ENCODE measurements at regions not wholly inside any gene's neighbourhood (a gene's known extent, or its start where the extent isn't known, plus 50 kb on each side); places are given as distances from the start of the nearest gene placed in this dataset.

DNA sequence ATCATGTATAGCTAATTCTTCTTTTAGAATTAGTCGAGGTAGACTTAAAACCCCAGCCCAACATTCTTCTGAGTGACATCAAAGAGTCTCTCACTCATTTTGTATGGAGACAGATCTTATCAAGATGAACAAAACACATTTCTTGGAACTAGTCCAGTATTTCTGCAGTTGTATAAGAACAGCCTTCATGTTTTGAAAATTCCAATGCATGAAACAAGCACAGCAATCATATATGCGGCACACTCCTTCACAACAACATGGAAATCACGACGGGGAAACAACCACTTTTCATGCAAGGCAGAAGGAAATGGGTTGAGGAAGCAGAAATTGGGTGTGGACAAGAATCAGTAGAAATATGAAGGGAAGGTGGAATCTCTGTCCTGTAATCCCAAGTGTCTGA is 113.8 kb downstream of the PLK2 start:
- Histone ChIP-seq H3K9ac (ENCODE audit: low read length) (no peak overlapping the region), H3K79me2 (ENCODE audit: insufficient read depth, low read length) (no peaks in the 10 kb centered on the region), H3K27me3 (ENCODE audit: insufficient read depth, low read length) (no peaks in the 10 kb centered on the region), H3K4me3 (ENCODE audit: low read depth, low read length, poor library complexity, severe bottlenecking) (no peak overlapping the region), H3K27ac (ENCODE audit: low read depth, low read length, poor library complexity, severe bottlenecking) (no peak overlapping the region), H3F3A (ENCODE audit: insufficient read depth, low read length) (no peaks in the 10 kb centered on the region), H3K9me3 (ENCODE audit: low read length) (no peaks in the 10 kb centered on the region), H2AFZ (ENCODE audit: low read length) (no peak overlapping the region), H4K20me1 (ENCODE audit: insufficient read depth, low read length) (no peaks in the 10 kb centered on the region), H3K9me2 (ENCODE audit: low read depth, low read length) (no peaks in the 10 kb centered on the region), H3K36me3 (ENCODE audit: insufficient read depth, low read length) (no peaks in the 10 kb centered on the region), H3K4me1 (ENCODE audit: insufficient read depth, low read length, severe bottlenecking) (no peaks in the 10 kb centered on the region), H3K4me2 (ENCODE audit: low read length) (no peak overlapping the region)
- TF ChIP-seq CTCF (IDR thresholded peaks at IDR 0.05; ENCODE audit: low read length) (no peak), EZH2 (IDR thresholded peaks at IDR 0.05; ENCODE audit: borderline replicate concordance, low read length) (no peak)

GRCh38 chr5:58341476-58341875 is 118.4 kb downstream of the PLK2 start:
- no peak overlapping the region for H3K4me2 ChIP-seq (ENCODE audit: low read length)
- H3K9me3 ChIP-seq (ENCODE audit: low read length): no peaks in the 10 kb centered on the region
- H3F3A ChIP-seq (ENCODE audit: insufficient read depth, low read length): no peaks in the 10 kb centered on the region
- TF ChIP-seq CTCF (IDR thresholded peaks at IDR 0.05; ENCODE audit: low read length): no peak
- no peaks in the 10 kb centered on the region for H3K79me2 ChIP-seq (ENCODE audit: insufficient read depth, low read length)
- no peaks in the 10 kb centered on the region for H3K9me2 ChIP-seq (ENCODE audit: low read depth, low read length)
- no peak overlapping the region for H2AFZ ChIP-seq (ENCODE audit: low read length)
- no peak overlapping the region for H3K9ac ChIP-seq (ENCODE audit: low read length)
- H3K36me3 ChIP-seq (ENCODE audit: insufficient read depth, low read length): no peaks in the 10 kb centered on the region
- H3K27me3 ChIP-seq (ENCODE audit: insufficient read depth, low read length): no peaks in the 10 kb centered on the region
- no peaks in the 10 kb centered on the region for H4K20me1 ChIP-seq (ENCODE audit: insufficient read depth, low read length)
- no peaks in the 10 kb centered on the region for H3K4me1 ChIP-seq (ENCODE audit: insufficient read depth, low read length, severe bottlenecking)
- H3K27ac ChIP-seq (ENCODE audit: low read depth, low read length, poor library complexity, severe bottlenecking): no peak overlapping the region
- H3K4me3 ChIP-seq (ENCODE audit: low read depth, low read length, poor library complexity, severe bottlenecking): no peak overlapping the region

DNA sequence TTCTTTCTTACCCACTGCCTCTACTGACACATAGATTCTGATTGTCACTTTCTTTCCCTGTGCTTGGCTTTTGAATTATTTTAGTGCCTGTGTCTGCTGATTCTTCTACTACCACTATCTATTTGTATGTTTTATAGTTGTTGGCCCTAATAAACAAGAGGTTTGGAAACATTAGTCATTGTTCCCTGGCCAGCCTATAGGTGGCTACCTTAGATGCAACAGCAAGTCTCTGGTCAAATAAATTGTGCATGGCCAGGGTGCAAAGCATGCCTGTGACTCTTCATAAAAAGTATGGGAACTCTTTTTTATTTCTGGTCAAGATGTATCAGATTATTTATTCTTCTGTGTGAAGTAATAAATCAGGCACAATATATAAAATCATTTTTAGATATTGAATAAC is 124.4 kb downstream of the PLK2 start:
- H3K9ac ChIP-seq (ENCODE audit: low read length): no peak overlapping the region
- H3K4me2 ChIP-seq (ENCODE audit: low read length): no peak overlapping the region
- no peak overlapping the region for H2AFZ ChIP-seq (ENCODE audit: low read length)
- no peaks in the 10 kb centered on the region for H4K20me1 ChIP-seq (ENCODE audit: insufficient read depth, low read length)
- no peak overlapping the region for H3K27ac ChIP-seq (ENCODE audit: low read depth, low read length, poor library complexity, severe bottlenecking)
- H3K36me3 ChIP-seq (ENCODE audit: insufficient read depth, low read length): no peaks in the 10 kb centered on the region
- no peaks in the 10 kb centered on the region for H3K9me2 ChIP-seq (ENCODE audit: low read depth, low read length)
- H3K4me1 ChIP-seq (ENCODE audit: insufficient read depth, low read length, severe bottlenecking): no peaks in the 10 kb centered on the region
- no peaks in the 10 kb centered on the region for H3K9me3 ChIP-seq (ENCODE audit: low read length)
- no peaks in the 10 kb centered on the region for H3F3A ChIP-seq (ENCODE audit: insufficient read depth, low read length)
- no peak for TF ChIP-seq CTCF (IDR thresholded peaks at IDR 0.05; ENCODE audit: low read length)
- TF ChIP-seq EZH2 (IDR thresholded peaks at IDR 0.05; ENCODE audit: borderline replicate concordance, low read length): no peak
- H3K79me2 ChIP-seq (ENCODE audit: insufficient read depth, low read length): no peaks in the 10 kb centered on the region
- H3K27me3 ChIP-seq (ENCODE audit: insufficient read depth, low read length): no peaks in the 10 kb centered on the region
- no peak overlapping the region for H3K4me3 ChIP-seq (ENCODE audit: low read depth, low read length, poor library complexity, severe bottlenecking)
